ENCODE measurements at regions not wholly inside any gene's neighbourhood (a gene's known extent, or its start where the extent isn't known, plus 50 kb on each side); places are given as distances from the start of the nearest gene placed in this dataset.

DNA sequence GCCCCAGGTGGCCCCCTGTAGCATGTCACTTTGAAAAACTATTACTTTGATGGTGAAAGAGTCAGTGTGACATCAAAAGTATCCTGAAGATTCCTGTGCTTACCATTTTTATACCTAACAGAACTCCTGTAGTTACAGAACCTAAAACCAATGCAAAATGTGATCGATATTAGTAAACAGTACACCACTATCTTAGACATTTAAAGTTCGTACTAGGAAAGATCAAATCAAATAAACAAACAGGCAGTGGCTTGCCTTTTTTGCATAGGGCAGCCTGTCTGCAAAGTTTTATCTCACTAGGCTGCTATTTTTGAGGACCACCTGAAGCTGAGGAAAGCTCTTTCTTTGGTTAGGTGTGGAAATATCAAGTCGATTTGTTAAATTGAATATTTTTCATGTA, 944.0 kb upstream of the CITED2 start:
- no peak overlapping the region for H3K27ac ChIP-seq (ENCODE audit: low read length)
- H3K4me1 ChIP-seq (ENCODE audit: control insufficient read depth, insufficient read depth, low read length): peaks cover 5% of the 10 kb centered on the region
- DNase-seq: no peak
- H3K36me3 ChIP-seq (ENCODE audit: control insufficient read depth, insufficient read depth, low read length): no peaks in the 10 kb centered on the region
- no peaks in the 10 kb centered on the region for H3K9me3 ChIP-seq (ENCODE audit: control insufficient read depth, low read depth, low read length)
- no peaks in the 10 kb centered on the region for H3K27me3 ChIP-seq (ENCODE audit: control insufficient read depth, insufficient read depth, low read length)
- WGBS (ENCODE audit: insufficient coverage, low lambda C conversion rate): 100% methylated on average over 2 of the region's 3 CpGs
- H3K4me3 ChIP-seq (ENCODE audit: low read length): no peak overlapping the region

DNA sequence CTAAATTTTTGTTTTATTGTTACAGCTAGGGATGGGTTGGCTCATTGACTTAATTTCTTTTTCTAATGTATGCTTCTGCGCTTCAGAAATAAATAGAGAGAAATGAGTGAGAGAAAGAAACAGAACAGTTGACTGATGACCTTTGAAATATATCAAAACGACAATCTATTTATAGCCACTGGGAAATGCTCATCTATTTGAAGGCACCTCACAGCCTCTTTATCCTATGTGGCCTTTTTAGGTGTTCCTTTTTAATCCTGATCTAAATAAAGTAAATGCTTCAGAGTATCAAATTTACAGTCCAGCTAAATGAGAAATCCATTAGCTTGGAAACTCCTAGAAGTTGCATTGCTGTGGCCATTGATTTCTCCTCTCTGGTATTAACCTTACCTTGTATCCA, 943.5 kb upstream of the CITED2 start:
- H3K27ac ChIP-seq (ENCODE audit: low read length): no peak overlapping the region
- H3K27me3 ChIP-seq (ENCODE audit: control insufficient read depth, insufficient read depth, low read length): no peaks in the 10 kb centered on the region
- no peak for DNase-seq
- 67% methylated on average over 2 of the region's 2 CpGs for WGBS (ENCODE audit: insufficient coverage, low lambda C conversion rate)
- H3K36me3 ChIP-seq (ENCODE audit: control insufficient read depth, insufficient read depth, low read length): no peaks in the 10 kb centered on the region
- H3K4me3 ChIP-seq (ENCODE audit: low read length): no peak overlapping the region
- H3K9me3 ChIP-seq (ENCODE audit: control insufficient read depth, low read depth, low read length): no peaks in the 10 kb centered on the region
- peaks cover 5% of the 10 kb centered on the region for H3K4me1 ChIP-seq (ENCODE audit: control insufficient read depth, insufficient read depth, low read length)

DNA sequence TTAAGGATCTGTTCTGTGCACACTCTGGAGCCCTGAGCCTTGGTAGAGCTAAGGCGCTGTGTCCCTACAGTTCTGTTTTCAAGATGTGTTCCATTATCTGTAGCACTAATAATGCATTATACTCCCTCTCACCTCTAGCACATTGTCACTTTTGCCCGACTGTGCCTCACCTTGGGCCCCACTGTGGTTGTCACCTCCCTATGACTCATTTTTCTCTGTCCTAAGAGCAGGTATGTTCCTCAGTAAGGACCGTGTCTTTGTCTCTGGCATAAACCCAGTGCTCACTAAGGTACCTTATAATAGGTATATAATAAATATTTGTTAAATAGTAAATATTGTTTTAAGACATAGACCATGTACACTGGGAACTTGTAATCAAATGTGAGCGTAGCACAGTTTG, 942.5 kb upstream of the CITED2 start:
- no peak overlapping the region for H3K4me3 ChIP-seq (ENCODE audit: low read length)
- peak; percentile 44 to 68 for DNase-seq
- H3K27ac ChIP-seq (ENCODE audit: low read length): no peak overlapping the region
- 67% methylated on average over 1 of the region's 4 CpGs for WGBS (ENCODE audit: insufficient coverage, low lambda C conversion rate)
- H3K9me3 ChIP-seq (ENCODE audit: control insufficient read depth, low read depth, low read length): no peaks in the 10 kb centered on the region
- no peaks in the 10 kb centered on the region for H3K36me3 ChIP-seq (ENCODE audit: control insufficient read depth, insufficient read depth, low read length)
- H3K4me1 ChIP-seq (ENCODE audit: control insufficient read depth, insufficient read depth, low read length): peaks cover 5% of the 10 kb centered on the region
- H3K27me3 ChIP-seq (ENCODE audit: control insufficient read depth, insufficient read depth, low read length): no peaks in the 10 kb centered on the region

DNA sequence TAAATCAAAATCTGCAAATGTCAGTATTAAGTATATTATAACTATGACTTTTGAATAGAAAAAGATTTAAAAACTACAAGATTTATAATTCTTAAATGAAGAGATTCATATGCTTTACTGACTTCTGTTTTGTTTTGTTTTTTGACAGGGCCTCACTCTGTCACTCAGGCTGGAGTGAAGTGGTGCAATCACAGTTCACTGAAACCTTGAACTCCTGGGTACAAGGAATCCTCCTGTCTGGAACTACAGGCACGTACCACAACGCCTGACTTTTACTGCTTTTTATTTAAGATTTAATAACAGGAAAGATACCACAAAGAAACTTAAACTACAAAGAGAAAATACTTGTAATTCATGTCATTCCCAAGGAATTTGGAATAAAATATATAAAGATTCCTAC, 940.2 kb upstream of the CITED2 start:
- DNase-seq: peak; percentile 54 to 80
- peak overlapping the region; percentile 2 for H3K27ac ChIP-seq (ENCODE audit: low read length)
- H3K4me1 ChIP-seq (ENCODE audit: control insufficient read depth, insufficient read depth, low read length): peaks cover 5% of the 10 kb centered on the region
- no CpG with 5 or more reads among the region's 2 CpGs for WGBS (ENCODE audit: insufficient coverage, low lambda C conversion rate)
- no peak overlapping the region for H3K4me3 ChIP-seq (ENCODE audit: low read length)
- no peaks in the 10 kb centered on the region for H3K27me3 ChIP-seq (ENCODE audit: control insufficient read depth, insufficient read depth, low read length)
- no peaks in the 10 kb centered on the region for H3K36me3 ChIP-seq (ENCODE audit: control insufficient read depth, insufficient read depth, low read length)
- H3K9me3 ChIP-seq (ENCODE audit: control insufficient read depth, low read depth, low read length): no peaks in the 10 kb centered on the region

DNA sequence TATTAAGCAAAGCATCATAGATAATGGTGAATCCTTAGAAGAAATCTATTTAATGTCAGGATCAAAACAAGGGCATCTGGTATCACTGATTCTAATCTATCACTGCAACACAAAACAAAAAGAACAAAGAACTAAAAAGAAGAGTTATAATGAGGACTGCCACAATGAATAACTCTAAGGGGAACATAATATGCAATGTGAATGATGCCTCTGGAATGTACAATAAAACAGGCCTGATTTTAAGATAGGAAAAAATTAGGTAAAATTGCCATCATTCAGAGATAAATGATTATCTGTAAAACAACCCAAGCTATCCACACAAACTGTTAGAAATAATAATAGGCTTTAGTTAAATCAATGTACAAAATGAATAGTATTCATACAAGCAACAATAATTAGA, 936.7 kb upstream of the CITED2 start:
- H3K4me3 ChIP-seq (ENCODE audit: low read length): no peak overlapping the region
- H3K27ac ChIP-seq (ENCODE audit: low read length): no peak overlapping the region
- H3K4me1 ChIP-seq (ENCODE audit: control insufficient read depth, insufficient read depth, low read length): no peaks in the 10 kb centered on the region

DNA sequence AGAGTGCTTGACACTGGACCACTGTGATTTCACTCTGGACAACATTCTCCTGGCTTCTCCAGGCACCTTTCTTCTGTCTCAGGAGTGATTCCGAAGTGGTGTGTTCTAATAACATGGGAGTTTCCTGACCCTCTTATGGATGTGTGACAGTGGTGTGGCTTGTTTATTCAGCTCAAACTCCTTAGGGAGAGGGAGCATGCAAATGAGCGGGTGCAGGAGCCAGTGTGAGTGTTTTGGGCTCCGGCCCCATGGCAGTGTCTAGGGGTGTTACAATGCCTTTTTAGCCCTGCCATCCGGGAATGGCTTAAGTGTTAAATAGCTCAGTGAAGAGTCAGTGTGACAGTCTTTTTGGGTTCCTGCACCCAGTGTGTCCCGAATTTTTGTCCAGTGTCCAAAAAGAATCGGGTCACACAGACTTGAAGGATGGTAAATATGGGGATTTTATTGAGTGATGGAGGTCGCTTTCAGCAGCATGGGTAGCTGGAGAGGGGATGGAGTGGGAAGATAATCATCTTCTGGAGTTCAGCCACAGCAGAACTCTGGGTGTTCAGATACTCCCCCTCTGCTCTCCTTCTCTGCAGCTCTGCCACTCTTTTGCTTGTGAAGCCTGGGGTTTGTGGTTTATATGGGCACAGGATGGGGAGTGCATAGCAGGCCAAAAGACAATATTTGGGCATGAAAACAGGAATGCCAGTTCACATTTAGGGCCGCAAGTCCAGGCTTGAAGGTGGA, 928.9 kb upstream of the CITED2 start:
- Histone ChIP-seq H3K27me3 (ENCODE audit: control insufficient read depth, insufficient read depth, low read length) (no peaks in the 10 kb centered on the region), H3K4me1 (ENCODE audit: control insufficient read depth, insufficient read depth, low read length) (no peaks in the 10 kb centered on the region)
- WGBS (ENCODE audit: insufficient coverage, low lambda C conversion rate): no CpG with 5 or more reads among the region's 8 CpGs

More for the DNA sequence above, 936.7 kb upstream of the CITED2 start:
- Histone ChIP-seq H3K9me3 (ENCODE audit: control insufficient read depth, low read depth, low read length) (no peaks in the 10 kb centered on the region), H3K27me3 (ENCODE audit: control insufficient read depth, insufficient read depth, low read length) (no peaks in the 10 kb centered on the region), H3K36me3 (ENCODE audit: control insufficient read depth, insufficient read depth, low read length) (no peaks in the 10 kb centered on the region)
- DNase-seq: no peak

DNA sequence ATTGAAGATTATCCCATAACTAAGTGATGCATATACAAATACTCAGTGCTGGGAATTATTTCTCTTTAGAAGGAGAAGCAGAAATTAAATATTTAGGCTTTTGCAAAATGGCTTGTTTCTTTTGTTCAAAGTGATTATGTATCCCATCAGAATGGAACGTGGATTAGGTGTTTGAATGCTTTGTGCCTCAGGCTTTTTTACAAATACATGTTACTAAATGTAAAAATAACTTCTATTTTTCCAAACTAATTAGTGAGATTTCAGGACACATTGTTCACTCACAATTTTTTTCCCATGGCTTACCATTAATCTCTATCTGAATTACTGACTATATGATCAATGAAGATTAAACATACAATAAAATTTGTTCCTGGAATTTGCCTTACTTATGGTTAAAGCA, 925.9 kb upstream of the CITED2 start:
- no peak for DNase-seq
- Histone ChIP-seq H3K27me3 (ENCODE audit: control insufficient read depth, insufficient read depth, low read length) (no peaks in the 10 kb centered on the region), H3K36me3 (ENCODE audit: control insufficient read depth, insufficient read depth, low read length) (no peaks in the 10 kb centered on the region), H3K27ac (ENCODE audit: low read length) (no peak overlapping the region), H3K9me3 (ENCODE audit: control insufficient read depth, low read depth, low read length) (no peaks in the 10 kb centered on the region), H3K4me3 (ENCODE audit: low read length) (no peak overlapping the region), H3K4me1 (ENCODE audit: control insufficient read depth, insufficient read depth, low read length) (no peaks in the 10 kb centered on the region)
- WGBS (ENCODE audit: insufficient coverage, low lambda C conversion rate): 63% methylated on average over 1 of the region's 1 CpG

More for the DNA sequence above, 928.9 kb upstream of the CITED2 start:
- no peak for DNase-seq
- Histone ChIP-seq H3K36me3 (ENCODE audit: control insufficient read depth, insufficient read depth, low read length) (no peaks in the 10 kb centered on the region), H3K9me3 (ENCODE audit: control insufficient read depth, low read depth, low read length) (no peaks in the 10 kb centered on the region), H3K27ac (ENCODE audit: low read length) (no peak overlapping the region), H3K4me3 (ENCODE audit: low read length) (no peak overlapping the region)

DNA sequence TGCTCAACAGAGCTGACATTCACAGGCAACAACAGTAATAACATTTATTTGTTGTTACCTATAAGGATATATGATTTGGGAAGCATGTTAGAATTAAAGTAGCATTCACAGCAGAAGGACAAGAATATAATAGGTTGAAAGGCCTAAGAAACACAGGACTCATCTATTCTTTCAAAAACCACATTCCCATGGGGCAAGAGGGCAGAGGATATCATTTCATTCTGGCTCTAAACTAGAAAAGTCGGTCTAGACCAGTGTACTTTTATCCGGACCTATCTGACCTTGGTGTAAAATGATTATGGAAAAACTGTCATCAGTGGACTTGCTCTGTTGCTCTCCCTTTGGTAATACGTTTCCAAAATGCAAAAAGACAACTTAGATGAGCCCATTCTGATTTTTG, 914.7 kb upstream of the CITED2 start:
- Histone ChIP-seq H3K36me3 (ENCODE audit: control insufficient read depth, insufficient read depth, low read length) (no peaks in the 10 kb centered on the region), H3K27ac (ENCODE audit: low read length) (no peak overlapping the region), H3K4me3 (ENCODE audit: low read length) (no peak overlapping the region), H3K27me3 (ENCODE audit: control insufficient read depth, insufficient read depth, low read length) (no peaks in the 10 kb centered on the region), H3K9me3 (ENCODE audit: control insufficient read depth, low read depth, low read length) (peaks cover 9% of the 10 kb centered on the region), H3K4me1 (ENCODE audit: control insufficient read depth, insufficient read depth, low read length) (no peaks in the 10 kb centered on the region)
- no peak for DNase-seq
- WGBS (ENCODE audit: insufficient coverage, low lambda C conversion rate): 57% methylated on average over 1 of the region's 3 CpGs

DNA sequence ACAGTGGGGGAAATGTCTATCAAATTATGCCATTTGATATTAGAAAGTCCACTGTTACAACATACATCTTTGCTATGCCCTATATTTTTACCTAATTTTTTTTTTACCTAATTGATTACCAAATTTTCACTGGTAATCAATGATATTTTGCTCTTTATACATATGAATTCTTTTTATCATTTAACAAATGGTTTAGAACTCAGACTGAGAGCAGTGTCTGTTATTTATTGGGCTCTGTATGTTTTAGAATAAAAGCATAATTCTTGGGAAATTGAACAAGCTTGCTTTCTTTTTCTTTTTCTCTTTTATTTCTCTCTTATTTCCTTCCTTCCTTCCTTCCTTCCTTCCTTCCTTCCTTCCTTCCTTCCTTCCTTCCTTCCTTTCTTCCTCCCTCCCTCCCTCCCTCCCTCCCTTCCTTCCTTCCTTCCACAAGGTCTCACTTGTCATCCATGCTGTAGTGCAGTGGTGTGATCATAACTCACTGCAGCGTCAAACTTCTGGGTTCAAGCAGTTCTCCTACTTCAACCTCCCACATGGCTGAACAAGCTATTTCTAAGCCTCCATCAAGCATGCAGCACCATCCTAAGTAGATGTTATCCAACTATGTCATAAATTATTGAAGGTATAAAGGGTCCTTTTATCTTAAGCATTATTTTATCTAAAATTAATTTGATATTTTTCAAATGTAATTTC, 911.7 kb upstream of the CITED2 start:
- WGBS (ENCODE audit: insufficient coverage, low lambda C conversion rate): no CpG with 5 or more reads among the region's 1 CpG
- H3K4me1 ChIP-seq (ENCODE audit: control insufficient read depth, insufficient read depth, low read length): peaks cover 8% of the 10 kb centered on the region
- H3K27me3 ChIP-seq (ENCODE audit: control insufficient read depth, insufficient read depth, low read length): no peaks in the 10 kb centered on the region
- H3K9me3 ChIP-seq (ENCODE audit: control insufficient read depth, low read depth, low read length): peaks cover 1% of the 10 kb centered on the region
- H3K4me3 ChIP-seq (ENCODE audit: low read length): no peak overlapping the region
- DNase-seq: no peak
- no peaks in the 10 kb centered on the region for H3K36me3 ChIP-seq (ENCODE audit: control insufficient read depth, insufficient read depth, low read length)
- H3K27ac ChIP-seq (ENCODE audit: low read length): no peak overlapping the region

DNA sequence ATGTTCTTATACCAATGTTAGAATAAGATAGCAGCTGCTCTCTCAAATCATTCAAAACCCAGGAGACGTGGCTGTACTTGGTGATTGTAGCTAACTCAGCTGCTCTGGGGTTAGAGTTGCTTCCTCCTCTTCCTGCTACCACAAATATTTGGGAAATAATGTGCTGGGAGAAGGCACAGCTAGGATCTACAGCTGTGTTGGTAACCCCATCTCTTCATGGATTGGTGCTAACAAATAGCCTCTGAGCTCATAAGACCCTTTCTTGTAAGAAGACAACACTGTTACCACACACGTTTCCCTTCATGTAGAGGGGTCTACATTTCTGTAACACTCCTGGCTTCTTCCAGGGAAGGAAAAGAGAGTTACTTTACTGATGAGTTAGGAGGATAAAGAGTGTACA, 911.0 kb upstream of the CITED2 start:
- 100% methylated on average over 1 of the region's 2 CpGs for WGBS (ENCODE audit: insufficient coverage, low lambda C conversion rate)
- H3K9me3 ChIP-seq (ENCODE audit: control insufficient read depth, low read depth, low read length): no peaks in the 10 kb centered on the region
- H3K4me1 ChIP-seq (ENCODE audit: control insufficient read depth, insufficient read depth, low read length): peaks cover 11% of the 10 kb centered on the region
- H3K36me3 ChIP-seq (ENCODE audit: control insufficient read depth, insufficient read depth, low read length): no peaks in the 10 kb centered on the region
- no peaks in the 10 kb centered on the region for H3K27me3 ChIP-seq (ENCODE audit: control insufficient read depth, insufficient read depth, low read length)
- H3K4me3 ChIP-seq (ENCODE audit: low read length): no peak overlapping the region
- DNase-seq: no peak
- H3K27ac ChIP-seq (ENCODE audit: low read length): no peak overlapping the region

DNA sequence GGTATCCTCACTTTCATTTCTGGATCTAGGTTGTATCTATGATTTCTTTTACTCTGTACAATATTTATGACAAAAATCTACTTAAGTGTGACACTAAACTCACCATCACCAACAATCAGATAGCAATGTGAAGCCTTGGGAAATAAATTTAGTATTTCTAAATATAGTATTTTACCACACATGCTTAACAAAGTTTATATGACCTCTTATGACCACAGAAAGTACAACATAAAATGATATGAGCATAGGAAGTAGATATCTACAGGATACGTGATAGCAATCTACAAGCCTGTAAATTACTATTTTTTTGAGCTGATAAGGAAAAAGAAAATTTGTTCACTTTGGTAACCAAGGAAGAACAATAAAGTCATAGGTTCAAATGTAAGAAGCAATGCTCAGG, 910.4 kb upstream of the CITED2 start:
- Histone ChIP-seq H3K27me3 (ENCODE audit: control insufficient read depth, insufficient read depth, low read length) (no peaks in the 10 kb centered on the region), H3K4me1 (ENCODE audit: control insufficient read depth, insufficient read depth, low read length) (peaks cover 11% of the 10 kb centered on the region), H3K4me3 (ENCODE audit: low read length) (no peak overlapping the region), H3K9me3 (ENCODE audit: control insufficient read depth, low read depth, low read length) (no peaks in the 10 kb centered on the region), H3K27ac (ENCODE audit: low read length) (no peak overlapping the region), H3K36me3 (ENCODE audit: control insufficient read depth, insufficient read depth, low read length) (no peaks in the 10 kb centered on the region)
- no peak for DNase-seq
- WGBS (ENCODE audit: insufficient coverage, low lambda C conversion rate): 73% methylated on average over 1 of the region's 1 CpG

Data from large intestine (tissue), 3 donors.